Activated naive CD8-positive, alpha-beta T cell treated with anti-CD3 and anti-CD28 coated beads for 36 hours (primary cell): ENCODE measurements at regions not wholly inside any gene's neighbourhood (a gene's known extent, or its start where the extent isn't known, plus 50 kb on each side); places are given as distances from the start of the nearest gene placed in this dataset.

ENCODE experiments used
- DNase-seq: peaks from one replicate; pipeline ENCODE4 v3.0.0; 2021
- H3K27ac Mint-ChIP-seq: one replicate; pipeline ENCODE4 v1.8.0; 2022; ENCODE audit warnings: mild to moderate bottlenecking, moderate library complexity, mixed read lengths
- H3K27me3 Mint-ChIP-seq: one replicate; pipeline ENCODE4 v1.8.0; 2022; ENCODE audit warnings: mild to moderate bottlenecking, mixed read lengths
- H3K36me3 Mint-ChIP-seq: one replicate; pipeline ENCODE4 v1.8.0; 2021; ENCODE audit warnings: mild to moderate bottlenecking, mixed read lengths
- H3K4me1 Mint-ChIP-seq: one replicate; pipeline ENCODE4 v1.8.0; 2021; ENCODE audit warnings: mixed read lengths
- H3K4me3 Mint-ChIP-seq: one replicate; pipeline ENCODE4 v1.8.0; 2022; ENCODE audit warnings: mild to moderate bottlenecking, moderate library complexity, mixed read lengths
- H3K9me3 Mint-ChIP-seq: one replicate; pipeline ENCODE4 v1.8.0; 2022; ENCODE audit warnings: mixed read lengths

GRCh38 chr10:83908506-83908905, 230.8 kb upstream of the GHITM start:
- Mint-ChIP-seq H3K9me3 (no peaks in the 10 kb centered on the region), H3K27me3 (no peaks in the 10 kb centered on the region), H3K36me3 (no peaks in the 10 kb centered on the region), H3K27ac (no peak overlapping the region), H3K4me3 (no peak overlapping the region), H3K4me1 (no peaks in the 10 kb centered on the region)
- DNase-seq = no peak

GRCh38 chr10:83909001-83909400, 230.3 kb upstream of the GHITM start:
- H3K27me3 Mint-ChIP-seq = no peaks in the 10 kb centered on the region
- H3K27ac Mint-ChIP-seq = no peak overlapping the region
- H3K36me3 Mint-ChIP-seq = no peaks in the 10 kb centered on the region
- H3K9me3 Mint-ChIP-seq = no peaks in the 10 kb centered on the region
- no peak for DNase-seq
- no peaks in the 10 kb centered on the region for H3K4me1 Mint-ChIP-seq
- H3K4me3 Mint-ChIP-seq = no peak overlapping the region

- Mint-ChIP-seq H3K4me1 (peaks cover 2% of the 10 kb centered on the region), H3K27ac (no peak overlapping the region), H3K27me3 (peaks cover 13% of the 10 kb centered on the region), H3K4me3 (no peak overlapping the region), H3K36me3 (no peaks in the 10 kb centered on the region), H3K9me3 (no peaks in the 10 kb centered on the region)
- no peak for DNase-seq
These were observed 223.5 kb upstream of the GHITM start for GRCh38 chr10:83915801-83916200.

GRCh38 chr10:83917537-83918506, 221.5 kb upstream of the GHITM start:
- H3K4me1 Mint-ChIP-seq = peaks cover 2% of the 10 kb centered on the region
- no peaks in the 10 kb centered on the region for H3K9me3 Mint-ChIP-seq
- H3K27me3 Mint-ChIP-seq = peaks cover 17% of the 10 kb centered on the region
- H3K4me3 Mint-ChIP-seq = no peak overlapping the region
- DNase-seq = peak; percentile 9
- H3K27ac Mint-ChIP-seq = no peak overlapping the region
- H3K36me3 Mint-ChIP-seq = no peaks in the 10 kb centered on the region

- H3K36me3 Mint-ChIP-seq = no peaks in the 10 kb centered on the region
- no peak overlapping the region for H3K27ac Mint-ChIP-seq
- H3K9me3 Mint-ChIP-seq = no peaks in the 10 kb centered on the region
- H3K4me3 Mint-ChIP-seq = no peak overlapping the region
- no peak for DNase-seq
- H3K4me1 Mint-ChIP-seq = peaks cover 2% of the 10 kb centered on the region
- peaks cover 25% of the 10 kb centered on the region for H3K27me3 Mint-ChIP-seq
These were observed 220.1 kb upstream of the GHITM start for GRCh38 chr10:83919187-83919586.

GRCh38 chr10:83921984-83922860, 217.1 kb upstream of the GHITM start:
- no peaks in the 10 kb centered on the region for H3K36me3 Mint-ChIP-seq
- no peak for DNase-seq
- H3K27me3 Mint-ChIP-seq = peaks cover 23% of the 10 kb centered on the region
- no peak overlapping the region for H3K27ac Mint-ChIP-seq
- H3K4me1 Mint-ChIP-seq = peaks cover 2% of the 10 kb centered on the region
- no peak overlapping the region for H3K4me3 Mint-ChIP-seq
- H3K9me3 Mint-ChIP-seq = no peaks in the 10 kb centered on the region

- peaks cover 20% of the 10 kb centered on the region for H3K27me3 Mint-ChIP-seq
- H3K27ac Mint-ChIP-seq = no peak overlapping the region
- H3K4me3 Mint-ChIP-seq = no peak overlapping the region
- H3K4me1 Mint-ChIP-seq = no peaks in the 10 kb centered on the region
- H3K9me3 Mint-ChIP-seq = no peaks in the 10 kb centered on the region
- no peak for DNase-seq
- H3K36me3 Mint-ChIP-seq = no peaks in the 10 kb centered on the region
These were observed 214.2 kb upstream of the GHITM start for GRCh38 chr10:83925133-83925532.

GRCh38 chr10:83926606-83927005, 212.7 kb upstream of the GHITM start:
- H3K4me3 Mint-ChIP-seq = no peak overlapping the region
- no peak for DNase-seq
- no peaks in the 10 kb centered on the region for H3K36me3 Mint-ChIP-seq
- no peaks in the 10 kb centered on the region for H3K9me3 Mint-ChIP-seq
- H3K4me1 Mint-ChIP-seq = no peaks in the 10 kb centered on the region
- H3K27ac Mint-ChIP-seq = no peak overlapping the region
- H3K27me3 Mint-ChIP-seq = peaks cover 14% of the 10 kb centered on the region

GRCh38 chr10:83927166-83927565, 212.1 kb upstream of the GHITM start:
- Mint-ChIP-seq H3K36me3 (no peaks in the 10 kb centered on the region), H3K4me1 (no peaks in the 10 kb centered on the region), H3K4me3 (no peak overlapping the region), H3K27ac (no peak overlapping the region), H3K27me3 (peaks cover 14% of the 10 kb centered on the region), H3K9me3 (no peaks in the 10 kb centered on the region)
- no peak for DNase-seq

GRCh38 chr10:83929399-83929798, 209.9 kb upstream of the GHITM start:
- H3K36me3 Mint-ChIP-seq = no peaks in the 10 kb centered on the region
- DNase-seq = no peak
- no peaks in the 10 kb centered on the region for H3K9me3 Mint-ChIP-seq
- H3K27ac Mint-ChIP-seq = no peak overlapping the region
- peaks cover 5% of the 10 kb centered on the region for H3K27me3 Mint-ChIP-seq
- H3K4me1 Mint-ChIP-seq = no peaks in the 10 kb centered on the region
- no peak overlapping the region for H3K4me3 Mint-ChIP-seq

- Mint-ChIP-seq H3K4me1 (no peaks in the 10 kb centered on the region), H3K4me3 (no peak overlapping the region), H3K9me3 (no peaks in the 10 kb centered on the region), H3K27ac (no peak overlapping the region), H3K27me3 (no peaks in the 10 kb centered on the region), H3K36me3 (no peaks in the 10 kb centered on the region)
- DNase-seq = no peak
These were observed 207.6 kb upstream of the GHITM start for GRCh38 chr10:83931669-83932068.

GRCh38 chr10:83932245-83932644, 207.1 kb upstream of the GHITM start:
- Mint-ChIP-seq H3K4me1 (no peaks in the 10 kb centered on the region), H3K27ac (no peak overlapping the region), H3K36me3 (no peaks in the 10 kb centered on the region), H3K27me3 (no peaks in the 10 kb centered on the region), H3K9me3 (no peaks in the 10 kb centered on the region), H3K4me3 (no peak overlapping the region)
- DNase-seq = no peak

GRCh38 chr10:83934062-83934461, 205.2 kb upstream of the GHITM start:
- H3K9me3 Mint-ChIP-seq = no peaks in the 10 kb centered on the region
- no peaks in the 10 kb centered on the region for H3K27me3 Mint-ChIP-seq
- H3K4me3 Mint-ChIP-seq = no peak overlapping the region
- no peaks in the 10 kb centered on the region for H3K36me3 Mint-ChIP-seq
- no peak overlapping the region for H3K27ac Mint-ChIP-seq
- H3K4me1 Mint-ChIP-seq = no peaks in the 10 kb centered on the region
- no peak for DNase-seq

- Mint-ChIP-seq H3K4me1 (no peaks in the 10 kb centered on the region), H3K27me3 (no peaks in the 10 kb centered on the region), H3K36me3 (no peaks in the 10 kb centered on the region), H3K27ac (no peak overlapping the region), H3K4me3 (no peak overlapping the region), H3K9me3 (no peaks in the 10 kb centered on the region)
- no peak for DNase-seq
These were observed 204.5 kb upstream of the GHITM start for GRCh38 chr10:83934641-83935338.

GRCh38 chr10:83935339-83935736, 204.0 kb upstream of the GHITM start:
- H3K4me1 Mint-ChIP-seq = no peaks in the 10 kb centered on the region
- no peaks in the 10 kb centered on the region for H3K9me3 Mint-ChIP-seq
- no peaks in the 10 kb centered on the region for H3K27me3 Mint-ChIP-seq
- no peak overlapping the region for H3K4me3 Mint-ChIP-seq
- H3K27ac Mint-ChIP-seq = no peak overlapping the region
- H3K36me3 Mint-ChIP-seq = no peaks in the 10 kb centered on the region
- DNase-seq = no peak
